ENCODE measurements at regions not wholly inside any gene's neighbourhood (a gene's known extent, or its start where the extent isn't known, plus 50 kb on each side); places are given as distances from the start of the nearest gene placed in this dataset.
A peak's percentile ranks its signal among the peaks of the same experiment; 100 is the strongest.

GRCh38 chr13:47611664-47612288, 389.3 kb downstream of the SUCLA2 start:
- DNase-seq (ENCODE audit: low spot score): no peak

DNA sequence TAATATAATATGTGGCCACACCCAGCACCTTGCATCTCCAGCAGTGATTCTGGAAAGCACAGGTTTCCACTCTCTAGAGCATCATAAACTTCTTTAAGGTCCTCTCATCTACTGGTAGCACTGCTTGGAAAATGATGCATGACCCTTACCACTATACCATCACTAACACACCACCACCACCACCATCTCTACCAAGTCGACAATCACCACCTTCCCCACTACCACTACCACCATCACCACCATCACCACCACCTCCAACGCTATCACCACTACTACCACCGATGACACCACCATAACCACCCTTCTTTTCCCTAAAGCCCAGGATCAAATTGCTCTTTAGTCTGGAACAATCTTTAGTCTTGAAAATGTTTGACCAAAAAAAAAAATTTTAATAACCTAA, 390.4 kb downstream of the SUCLA2 start:
- DNase-seq (ENCODE audit: low spot score): no peak

GRCh38 chr13:47603365-47603764, 397.7 kb downstream of the SUCLA2 start:
- DNase-seq (ENCODE audit: low spot score): no peak

DNA sequence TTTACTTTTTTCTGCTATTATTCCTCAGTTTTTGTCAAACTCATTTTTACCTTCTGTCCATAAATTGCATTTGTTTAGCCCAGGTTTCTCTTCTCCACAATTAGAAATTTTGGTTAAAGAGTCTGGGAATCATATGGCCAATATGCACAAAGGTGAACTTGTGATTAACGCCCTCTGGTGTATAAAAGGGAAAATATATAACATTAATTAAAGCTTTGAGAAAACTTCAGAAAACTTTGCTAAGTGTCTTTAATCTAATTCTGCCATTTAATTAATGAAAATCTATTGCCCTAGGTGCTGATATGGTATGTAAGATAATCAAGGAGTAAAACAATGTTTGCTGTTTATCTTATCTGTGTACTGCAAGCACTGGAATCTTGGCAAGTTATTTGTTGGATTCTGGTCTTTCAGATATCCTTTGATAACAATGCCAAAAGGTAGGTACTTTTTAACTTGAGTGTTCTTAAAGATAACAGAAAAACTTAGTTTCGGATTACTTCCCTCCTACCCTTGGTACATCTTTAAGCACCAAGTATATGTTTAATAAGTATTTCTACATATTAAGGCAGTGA, 402.6 kb downstream of the SUCLA2 start:
- no peak for DNase-seq (ENCODE audit: low spot score)

- peak; percentile 3 for DNase-seq (ENCODE audit: low spot score)
Observed at GRCh38 chr13:47594833-47595232, 406.2 kb downstream of the SUCLA2 start.

DNA sequence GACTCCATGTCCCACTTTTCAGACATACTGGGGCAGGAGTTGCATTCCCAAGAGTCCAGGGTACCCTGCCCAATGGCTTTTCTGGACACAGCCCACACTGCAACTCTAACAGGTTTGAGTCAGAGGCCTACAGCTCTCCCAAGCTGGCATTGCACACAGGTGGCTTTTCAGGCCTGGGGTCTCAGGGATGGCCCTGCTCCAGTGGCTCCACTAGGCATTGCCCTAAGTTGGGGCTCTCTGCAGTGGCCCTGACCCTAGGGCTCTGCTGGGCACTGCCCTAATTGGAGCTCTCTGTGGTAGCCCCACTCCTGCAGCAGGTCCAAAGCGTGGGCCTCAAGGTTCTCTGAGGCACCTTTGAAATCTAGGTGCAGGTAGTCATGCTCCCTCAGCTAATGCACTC, 408.8 kb downstream of the SUCLA2 start:
- no peak for DNase-seq (ENCODE audit: low spot score)

DNA sequence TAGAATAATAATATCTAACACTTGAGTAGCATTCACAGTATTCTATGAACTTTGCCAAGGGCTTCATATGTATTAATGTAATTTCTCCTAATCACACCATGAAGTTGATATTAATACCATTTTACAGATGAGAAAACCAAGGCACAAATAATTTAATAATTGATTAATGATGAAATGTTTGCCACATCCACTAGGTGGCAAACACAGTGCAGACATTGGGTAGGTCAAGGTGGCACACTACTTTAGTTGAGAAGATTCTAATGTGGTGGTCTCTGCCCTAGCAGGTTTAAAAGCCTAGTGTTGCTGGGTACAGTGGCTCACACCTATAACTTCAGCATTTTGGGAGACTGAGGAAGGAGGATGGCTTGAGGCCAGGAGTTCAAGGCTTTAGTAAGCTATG, 412.4 kb downstream of the SUCLA2 start:
- no peak for DNase-seq (ENCODE audit: low spot score)

DNA sequence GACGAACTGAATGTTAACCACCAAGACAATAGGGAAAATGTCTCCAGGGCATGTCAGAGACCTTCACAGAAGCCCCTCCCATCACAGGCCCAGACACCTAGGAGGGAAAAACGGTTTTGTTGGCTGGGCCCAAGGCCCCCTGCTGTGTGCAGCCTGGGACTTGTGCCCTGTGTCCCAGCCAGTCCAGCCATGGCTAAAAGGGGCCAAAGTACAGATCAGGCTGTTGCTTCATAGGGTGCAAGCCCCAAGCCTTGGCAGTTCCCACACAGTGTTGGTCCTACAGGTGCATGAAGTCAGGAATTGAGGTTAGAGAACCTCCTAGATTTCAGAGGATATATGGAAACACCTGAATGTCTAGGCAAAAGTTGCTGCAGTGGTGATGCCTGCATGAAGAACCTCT, 428.7 kb downstream of the SUCLA2 start:
- DNase-seq (ENCODE audit: low spot score): no peak

GRCh38 chr13:47564041-47564440, 437.0 kb downstream of the SUCLA2 start:
- DNase-seq (ENCODE audit: low spot score): no peak

DNA sequence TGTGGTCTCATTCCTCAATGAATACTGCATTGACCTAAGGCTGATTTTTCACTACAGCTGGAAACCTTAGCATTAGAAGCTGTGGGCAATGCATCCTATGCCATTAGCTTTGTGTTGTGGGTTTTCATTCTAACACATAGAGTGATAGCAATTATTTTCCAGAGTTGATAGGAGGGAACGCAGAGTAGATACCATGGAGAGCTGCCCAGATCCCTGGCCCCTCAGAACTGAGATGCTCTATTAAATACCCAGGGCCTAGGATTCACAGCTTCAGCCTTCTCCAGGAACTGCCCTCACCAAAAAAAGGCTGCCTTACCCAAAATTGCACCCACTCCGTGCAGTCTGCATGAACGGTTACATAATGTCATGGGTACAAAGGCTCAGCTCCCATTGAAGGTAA, 444.4 kb downstream of the SUCLA2 start:
- no peak for DNase-seq (ENCODE audit: low spot score)

DNA sequence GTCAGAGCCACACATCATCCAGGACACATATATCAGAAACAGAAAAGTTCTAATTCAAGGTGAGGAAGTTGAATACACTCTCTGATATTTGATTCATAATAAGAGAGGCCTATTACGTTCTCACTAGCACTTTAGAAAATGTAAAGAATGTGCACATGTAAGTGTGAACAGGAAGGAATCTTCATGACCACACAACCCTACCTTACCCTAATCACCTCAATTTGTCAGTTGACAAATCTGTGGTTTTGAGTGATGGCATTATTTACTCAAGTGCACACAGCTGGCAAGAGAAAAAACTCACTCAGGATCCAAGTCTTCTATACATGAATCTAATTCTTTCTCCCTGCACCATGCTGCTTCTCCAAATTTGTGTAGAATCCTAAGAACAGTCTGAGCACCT, 445.8 kb downstream of the SUCLA2 start:
- DNase-seq (ENCODE audit: low spot score): no peak

DNA sequence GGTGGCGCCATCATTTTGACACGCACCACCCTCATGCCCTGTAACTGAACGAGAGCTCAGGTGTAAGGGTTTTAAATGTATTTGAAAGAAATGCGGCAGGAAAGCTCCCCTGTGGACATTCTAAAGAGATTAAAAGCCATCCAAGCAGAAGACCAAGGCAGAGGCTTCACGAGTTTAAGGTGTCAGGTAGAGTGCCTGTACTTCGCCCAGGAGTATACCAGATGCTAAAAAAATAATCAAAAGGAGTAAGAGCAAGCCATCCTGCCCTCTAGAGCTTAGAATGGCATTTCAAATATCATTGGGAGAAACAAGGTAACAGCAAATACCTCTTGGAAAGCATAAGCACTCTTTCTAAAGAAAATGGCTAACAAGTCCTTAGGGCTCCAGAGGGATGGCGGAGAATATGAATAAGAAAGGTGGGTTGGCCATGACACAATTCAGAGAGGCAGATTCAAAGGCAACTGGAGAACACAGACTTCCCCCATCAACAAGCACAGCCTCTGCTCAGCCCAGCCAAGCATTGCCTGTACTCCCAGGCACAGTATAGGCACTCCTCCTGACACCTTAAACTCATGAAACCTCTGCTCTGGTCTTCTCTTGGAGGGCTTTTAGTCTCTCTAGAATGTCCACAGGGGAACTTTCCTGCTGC, 447.6 kb downstream of the SUCLA2 start:
- DNase-seq (ENCODE audit: low spot score): no peak

- DNase-seq (ENCODE audit: low spot score): no peak
Observed at GRCh38 chr13:47549219-47549752, 451.8 kb downstream of the SUCLA2 start.

- no peak for DNase-seq (ENCODE audit: low spot score)
Observed at GRCh38 chr13:47548294-47548840, 452.7 kb downstream of the SUCLA2 start.

GRCh38 chr13:47546391-47547225, 454.5 kb downstream of the SUCLA2 start:
- no peak for DNase-seq (ENCODE audit: low spot score)

DNA sequence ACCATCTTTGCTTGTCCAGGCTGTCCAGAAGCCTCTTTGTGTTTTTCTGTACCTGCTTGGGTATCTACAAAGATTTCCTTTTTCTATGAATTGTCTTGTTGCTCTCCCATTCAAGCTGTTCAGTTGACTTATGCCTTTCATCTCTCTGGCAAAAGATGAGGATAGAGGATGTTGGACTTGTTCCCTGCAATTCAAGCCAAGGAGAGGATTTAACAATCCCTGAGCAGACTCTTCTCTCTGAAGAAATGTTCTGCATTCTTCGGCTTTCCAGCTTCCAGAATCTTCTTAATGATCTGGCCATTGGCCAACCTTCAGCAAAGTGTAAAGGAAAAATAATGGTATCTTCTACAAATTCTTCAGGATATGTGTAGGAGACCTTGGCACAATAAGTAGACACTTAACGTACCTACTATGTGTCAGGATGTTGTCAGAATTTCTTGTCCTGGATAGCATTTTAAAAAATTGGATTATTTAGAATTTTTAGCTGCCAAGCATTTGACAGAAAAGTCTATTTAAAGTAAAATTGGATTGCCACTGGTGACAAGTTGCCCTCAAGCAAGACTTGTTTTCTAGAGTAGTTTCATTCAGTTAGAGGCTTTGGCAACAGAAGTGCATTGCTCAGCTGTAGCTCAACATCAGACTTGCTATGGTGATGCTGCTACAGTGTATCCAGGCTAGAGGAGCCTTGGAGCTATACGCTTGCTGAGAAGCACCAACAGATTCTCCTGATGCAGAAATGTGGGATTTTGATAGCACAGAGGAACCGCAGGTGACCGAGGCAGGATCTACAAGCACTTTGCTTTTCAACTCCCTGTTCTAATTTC, 455.7 kb downstream of the SUCLA2 start:
- no peak for DNase-seq (ENCODE audit: low spot score)

- no peak for DNase-seq (ENCODE audit: low spot score)
Observed at GRCh38 chr13:47539317-47539716, 461.8 kb downstream of the SUCLA2 start.

GRCh38 chr13:47523771-47524170, 477.3 kb downstream of the SUCLA2 start:
- DNase-seq (ENCODE audit: low spot score): no peak

GRCh38 chr13:47521890-47522487, 479.1 kb downstream of the SUCLA2 start:
- no peak for DNase-seq (ENCODE audit: low spot score)

DNA sequence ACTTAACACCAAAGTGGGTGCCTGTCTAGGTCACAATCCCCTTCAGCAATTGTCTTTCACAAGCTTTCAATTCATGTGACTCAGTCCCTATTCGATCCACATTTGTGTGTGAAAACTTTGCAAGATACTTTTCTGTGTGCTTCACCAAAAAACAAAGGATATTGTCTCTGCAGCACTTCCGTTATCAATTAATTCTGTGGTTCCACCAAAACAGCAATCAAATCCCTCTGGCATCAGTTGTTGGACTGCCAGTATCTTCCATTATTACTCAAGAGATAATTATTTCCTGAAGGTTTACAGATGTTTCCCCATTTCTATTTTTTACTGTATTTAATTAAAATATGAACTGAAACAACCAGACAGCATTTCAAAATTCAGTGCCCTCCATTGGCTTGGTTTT, 481.4 kb downstream of the SUCLA2 start:
- DNase-seq (ENCODE audit: low spot score): no peak

DNA sequence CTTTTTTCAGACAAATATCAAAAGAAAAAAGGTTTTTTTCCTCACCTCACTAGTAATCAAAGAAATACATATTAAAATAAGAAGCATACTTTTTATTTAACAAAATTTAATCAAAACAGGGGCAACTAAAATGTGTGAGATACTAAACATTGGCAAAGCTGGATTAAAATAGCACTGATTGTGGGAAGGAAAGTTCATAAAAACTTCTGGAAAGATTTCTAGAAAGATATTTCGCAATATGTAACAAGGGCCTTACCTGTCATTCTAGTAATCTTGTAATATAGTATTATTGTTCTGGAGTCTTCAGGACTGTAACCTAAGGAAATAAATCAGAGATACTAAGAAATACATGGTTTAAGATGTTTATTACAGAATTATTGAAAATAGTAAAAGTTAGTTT, 482.5 kb downstream of the SUCLA2 start:
- no peak for DNase-seq (ENCODE audit: low spot score)
